GM10248 (cell line): ENCODE measurements at regions not wholly inside any gene's neighbourhood (a gene's known extent, or its start where the extent isn't known, plus 50 kb on each side); places are given as distances from the start of the nearest gene placed in this dataset.

Experiments used
- CTCF ChIA-PET: fragments of 300-600 bp; sonication (Branson Sonifier 250); formaldehyde crosslinking; extraction: SDS; loops from one replicate; lab custom pipeline; 2021; ENCODE audit warnings: antibody characterized with exemption; lab: Yijun Ruan, JAX
- POLR2A ChIA-PET: fragments of 350-650 bp; sonication (Branson Sonifier 250); formaldehyde crosslinking; extraction: SDS; loops from one replicate; lab custom pipeline; 2020; ENCODE audit warnings: antibody characterized with exemption; lab: Yijun Ruan, JAX
- DNase-seq: peaks from one replicate; pipeline ENCODE4 v3.0.0; 2012; ENCODE audit errors: extremely low spot score
- TF ChIP-seq, protein P1 (sequence below): IDR thresholded peaks from 2 replicates; pipeline ENCODE4 v1.5.1; 2012; ENCODE audit warnings: mild to moderate bottlenecking, low read depth; ENCODE audit errors: extremely low read depth, missing control alignments, control extremely low read depth

DNA sequence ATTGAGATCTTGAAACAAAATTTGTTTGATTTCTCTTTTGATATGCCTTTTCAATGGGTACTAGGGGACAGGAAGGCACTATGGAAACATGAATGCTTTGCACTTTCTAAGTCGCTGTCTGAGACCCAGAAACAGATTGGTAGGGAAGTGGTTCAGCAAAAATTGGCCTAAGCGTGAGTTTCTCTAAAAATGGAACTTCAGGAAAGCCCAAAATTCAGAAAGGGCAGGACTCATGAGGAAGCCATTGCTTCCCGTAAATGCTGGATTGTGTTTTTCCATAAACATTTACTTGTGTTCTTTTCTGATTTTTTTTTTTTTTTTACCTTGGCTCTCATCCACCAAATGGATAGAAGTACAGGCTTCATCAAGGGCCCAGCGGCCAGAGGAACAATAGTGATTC is 123.7 kb upstream of the ATP1B1 start:
- CTCF ChIA-PET, result no interaction called here
- DNase-seq, result no peak

DNA sequence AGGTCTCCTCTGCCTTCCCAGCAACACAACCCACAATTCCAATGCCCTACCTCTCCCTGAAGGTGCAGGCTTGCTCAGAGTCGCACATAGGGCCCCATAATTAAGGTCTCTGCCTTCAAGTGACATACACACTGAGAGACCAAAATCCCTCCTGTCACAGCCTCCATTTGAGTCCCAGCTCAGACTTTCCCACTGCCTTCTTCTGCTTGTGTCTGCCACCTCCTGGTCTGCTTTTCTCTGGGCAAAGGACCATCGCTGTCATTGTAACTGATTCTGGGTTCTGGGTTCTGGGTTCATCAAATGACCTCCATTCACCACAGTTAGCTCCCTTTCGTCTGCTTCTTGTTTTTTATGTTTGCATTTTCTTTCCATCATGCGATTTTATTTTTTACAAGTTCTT is 119.2 kb upstream of the ATP1B1 start:
- ChIA-PET CTCF (interaction anchor here (0.7 to 1.4 kb wide), 3 partner anchors 9 to 12 kb away, joined by 3 to 4 read pairs (median 3); no protein-coding TSS in a partner anchor), POLR2A (no interaction called here)
- no peak for DNase-seq
- TF ChIP-seq, protein P1, sequence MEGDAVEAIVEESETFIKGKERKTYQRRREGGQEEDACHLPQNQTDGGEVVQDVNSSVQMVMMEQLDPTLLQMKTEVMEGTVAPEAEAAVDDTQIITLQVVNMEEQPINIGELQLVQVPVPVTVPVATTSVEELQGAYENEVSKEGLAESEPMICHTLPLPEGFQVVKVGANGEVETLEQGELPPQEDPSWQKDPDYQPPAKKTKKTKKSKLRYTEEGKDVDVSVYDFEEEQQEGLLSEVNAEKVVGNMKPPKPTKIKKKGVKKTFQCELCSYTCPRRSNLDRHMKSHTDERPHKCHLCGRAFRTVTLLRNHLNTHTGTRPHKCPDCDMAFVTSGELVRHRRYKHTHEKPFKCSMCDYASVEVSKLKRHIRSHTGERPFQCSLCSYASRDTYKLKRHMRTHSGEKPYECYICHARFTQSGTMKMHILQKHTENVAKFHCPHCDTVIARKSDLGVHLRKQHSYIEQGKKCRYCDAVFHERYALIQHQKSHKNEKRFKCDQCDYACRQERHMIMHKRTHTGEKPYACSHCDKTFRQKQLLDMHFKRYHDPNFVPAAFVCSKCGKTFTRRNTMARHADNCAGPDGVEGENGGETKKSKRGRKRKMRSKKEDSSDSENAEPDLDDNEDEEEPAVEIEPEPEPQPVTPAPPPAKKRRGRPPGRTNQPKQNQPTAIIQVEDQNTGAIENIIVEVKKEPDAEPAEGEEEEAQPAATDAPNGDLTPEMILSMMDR, result no peak

More for the DNA sequence above, 123.7 kb upstream of the ATP1B1 start:
- POLR2A ChIA-PET, result no interaction called here
- TF ChIP-seq, protein P1, result no peak

DNA sequence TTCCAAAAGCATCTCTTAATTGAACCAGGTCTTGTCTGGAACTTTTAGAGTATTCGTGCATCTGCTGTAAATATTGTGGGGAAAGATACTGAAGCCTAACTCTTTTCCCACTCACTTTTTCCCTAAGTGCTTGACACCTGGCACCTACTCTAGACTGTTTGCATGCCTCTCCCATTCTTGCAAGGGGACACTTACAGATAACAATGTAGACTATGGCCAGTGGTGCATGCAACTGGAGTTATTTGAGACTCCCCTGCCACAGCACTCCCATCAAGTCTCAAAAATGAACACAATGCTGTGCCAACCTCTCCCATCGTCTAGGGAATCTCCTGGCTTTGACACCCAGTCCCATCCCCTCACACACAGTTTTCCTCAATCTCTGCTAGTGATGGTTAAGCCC is 118.6 kb upstream of the ATP1B1 start:
- POLR2A ChIA-PET, result no interaction called here
- no peak for DNase-seq
- TF ChIP-seq, protein P1, result no peak
- CTCF ChIA-PET, result no interaction called here

DNA sequence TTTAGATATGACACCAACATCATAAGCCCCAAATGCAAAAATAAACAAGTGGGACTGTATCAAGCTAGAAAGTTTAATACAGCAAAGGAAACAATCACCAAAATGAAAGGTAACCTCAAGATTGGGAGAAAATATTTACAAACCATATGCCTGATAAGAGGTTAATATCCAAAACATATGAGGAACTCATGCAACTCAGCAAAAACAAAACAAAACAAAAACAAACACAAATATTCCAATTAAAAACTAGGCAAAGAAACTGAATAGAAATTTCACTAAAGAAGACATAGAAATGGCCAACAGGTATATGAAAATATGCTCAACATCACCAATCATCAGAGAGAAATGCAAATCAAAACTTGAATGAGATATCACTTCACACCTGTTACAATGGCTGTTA is 116.5 kb upstream of the ATP1B1 start:
- CTCF ChIA-PET, result no interaction called here
- no peak for DNase-seq
- POLR2A ChIA-PET, result no interaction called here
- TF ChIP-seq, protein P1, result no peak

DNA sequence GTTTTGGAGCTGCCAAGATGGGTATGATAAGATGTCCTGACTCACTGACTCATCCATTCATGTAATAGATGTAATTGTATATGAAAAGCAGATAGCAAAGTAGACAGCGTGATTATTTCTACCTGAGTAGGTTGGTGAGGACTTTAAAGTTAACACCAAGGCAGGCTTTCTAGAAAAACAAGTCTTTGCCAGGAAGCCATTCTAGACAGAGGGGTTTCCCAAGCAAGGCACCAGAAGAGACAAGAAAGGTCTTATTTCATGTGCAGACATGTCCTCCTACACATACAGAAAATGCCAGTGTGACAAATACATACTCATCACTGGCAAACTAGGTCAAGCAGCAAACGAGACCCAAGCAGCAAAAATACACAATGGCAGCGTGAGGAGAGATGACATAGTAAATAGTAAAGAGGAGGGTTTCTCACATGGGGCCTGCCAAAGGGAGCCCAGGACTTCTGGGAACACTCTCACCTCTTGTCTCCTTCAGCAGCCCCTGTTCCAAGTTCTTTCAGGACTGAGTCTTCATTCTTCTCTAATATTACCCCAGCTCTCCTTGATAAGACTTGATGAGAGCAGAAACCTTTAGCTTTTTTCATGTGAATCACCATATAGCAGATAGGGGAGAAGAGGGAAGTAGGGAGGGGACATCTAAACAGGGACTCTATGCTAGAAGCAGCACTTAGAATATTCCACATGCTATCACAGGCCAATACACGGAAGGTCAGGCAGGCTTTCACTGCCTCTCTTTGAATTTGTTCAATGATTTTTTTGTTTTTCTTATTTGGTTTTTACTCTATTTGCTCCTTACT is 114.6 kb upstream of the ATP1B1 start:
- ChIA-PET CTCF (interaction anchor here (1.1 kb wide), 1 partner anchor 46 kb away, joined by 3 read pairs; no protein-coding TSS in a partner anchor), POLR2A (no interaction called here)
- TF ChIP-seq, protein P1, result no peak
- no peak for DNase-seq

DNA sequence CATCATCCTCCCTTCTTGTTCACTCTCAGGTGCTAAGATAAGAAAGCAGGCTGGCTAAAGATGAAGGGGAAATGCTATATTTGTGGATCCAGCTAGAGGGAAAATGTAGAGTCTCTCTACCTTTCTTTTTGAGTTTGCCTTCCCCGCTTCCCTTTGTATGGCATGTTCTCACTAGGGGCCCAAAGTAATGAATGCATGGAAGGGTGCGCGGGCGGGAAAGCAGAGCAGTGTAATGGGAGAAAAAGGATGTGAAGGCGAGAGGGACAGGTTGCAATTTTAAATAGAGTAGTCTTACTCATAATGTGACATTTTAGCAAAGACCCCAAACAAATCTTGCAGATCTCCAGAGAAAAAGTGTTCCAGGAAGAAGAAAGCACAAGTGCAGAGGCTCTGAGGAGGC is 105.1 kb upstream of the ATP1B1 start:
- POLR2A ChIA-PET, result no interaction called here
- DNase-seq, result no peak
- TF ChIP-seq, protein P1, result no peak
- CTCF ChIA-PET, result no interaction called here
